IMR-90 (cell line): ENCODE measurements at regions not wholly inside any gene's neighbourhood (a gene's known extent, or its start where the extent isn't known, plus 50 kb on each side); places are given as distances from the start of the nearest gene placed in this dataset.

Experiments used
- CHD1 ChIP-seq: IDR thresholded peaks from 2 replicates; pipeline ENCODE4 v1.6.1; 2012; ENCODE audit warnings: low read depth, low read length, improper control_type of control experiment
- FOS ChIP-seq: fragments of 150-350 bp; IDR thresholded peaks from 2 replicates; pipeline ENCODE4 v1.6.1; 2016; ENCODE audit warnings: low read depth, low read length
- MAFK ChIP-seq: IDR thresholded peaks from 2 replicates; pipeline ENCODE4 v1.6.1; 2012; ENCODE audit warnings: low read depth, low read length, improper control_type of control experiment
- MXI1 ChIP-seq: IDR thresholded peaks from 2 replicates; pipeline ENCODE4 v1.6.1; 2012; ENCODE audit warnings: low read depth, mild to moderate bottlenecking, low read length, moderate library complexity, borderline replicate concordance
- NFE2L2 ChIP-seq: fragments of 150-350 bp; IDR thresholded peaks from 2 replicates; pipeline ENCODE4 v1.6.1; 2016; ENCODE audit warnings: low read depth, mild to moderate bottlenecking, low read length
- POLR2A ChIP-seq: IDR thresholded peaks from 2 replicates; pipeline ENCODE4 v1.6.1; 2012; ENCODE audit warnings: mild to moderate bottlenecking, low read depth, low read length
- RAD21 ChIP-seq: IDR thresholded peaks from 2 replicates; pipeline ENCODE4 v1.6.1; 2012; ENCODE audit warnings: low read length, improper control_type of control experiment
- RCOR1 ChIP-seq: IDR thresholded peaks from 2 replicates; pipeline ENCODE4 v1.6.1; 2012; ENCODE audit warnings: mild to moderate bottlenecking, low read length, improper control_type of control experiment; ENCODE audit not compliant: insufficient replicate concordance
- RFX5 ChIP-seq: IDR thresholded peaks from 2 replicates; pipeline ENCODE4 v1.8.0; 2012; ENCODE audit warnings: low read depth, mild to moderate bottlenecking, low read length, moderate library complexity
- SMC3 ChIP-seq: fragments of 150-350 bp; IDR thresholded peaks from 2 replicates; pipeline ENCODE4 v1.6.1; 2016; ENCODE audit warnings: low read depth, mild to moderate bottlenecking, antibody characterized with exemption, low read length, moderate library complexity
- TF ChIP-seq, protein P1 (sequence below): fragments of 150-350 bp; IDR thresholded peaks from 2 replicates; pipeline ENCODE4 v1.6.1; 2017; ENCODE audit warnings: mild to moderate bottlenecking, antibody characterized with exemption, low read length, low read depth
- TF ChIP-seq, protein P2 (sequence below): conservative IDR thresholded peaks from 2 replicates; pipeline ENCODE4 v1.5.1; 2012; ENCODE audit warnings: mild to moderate bottlenecking, low read depth, low read length, improper control_type of control experiment
- TF ChIP-seq, protein P3 (sequence below): fragments of 150-350 bp; IDR thresholded peaks from 2 replicates; pipeline ENCODE4 v1.6.1; 2016; ENCODE audit warnings: low read depth, mild to moderate bottlenecking, low read length, moderate library complexity, borderline replicate concordance

DNA sequence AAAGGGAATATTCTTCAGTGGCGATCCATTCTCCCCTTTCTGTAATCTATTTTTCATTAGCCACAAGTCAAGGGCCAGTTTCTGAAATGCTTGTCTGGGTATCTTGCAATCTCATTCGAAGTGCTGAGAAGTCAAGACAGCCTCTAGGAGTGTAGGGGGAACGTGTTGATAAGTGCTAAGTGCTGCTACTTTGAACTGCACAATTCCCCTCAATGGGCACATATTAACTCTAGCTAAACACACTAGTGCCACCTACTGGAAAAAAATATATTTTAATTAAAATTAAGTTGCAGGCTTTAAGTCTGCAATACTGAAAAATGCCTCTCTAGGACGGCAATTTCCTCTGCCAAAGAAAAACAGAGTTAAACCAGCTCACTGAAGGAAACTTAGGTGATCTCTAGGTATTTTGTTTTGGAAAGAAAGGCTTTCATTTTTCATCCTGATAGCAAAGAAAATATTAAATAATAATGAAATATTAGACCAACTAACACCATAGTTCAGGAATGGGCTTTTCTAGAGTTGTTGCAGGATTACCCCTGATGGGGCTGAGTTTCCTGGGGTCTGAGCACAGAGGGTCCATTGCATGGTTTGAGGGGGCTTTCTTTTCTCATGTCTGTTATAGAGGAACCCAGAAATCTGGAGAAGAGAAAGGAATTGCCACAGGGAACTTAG lies 181.9 kb upstream of the KBTBD8 start:
- peak; percentile 93 for TF ChIP-seq SMC3
- TF ChIP-seq, protein P1, sequence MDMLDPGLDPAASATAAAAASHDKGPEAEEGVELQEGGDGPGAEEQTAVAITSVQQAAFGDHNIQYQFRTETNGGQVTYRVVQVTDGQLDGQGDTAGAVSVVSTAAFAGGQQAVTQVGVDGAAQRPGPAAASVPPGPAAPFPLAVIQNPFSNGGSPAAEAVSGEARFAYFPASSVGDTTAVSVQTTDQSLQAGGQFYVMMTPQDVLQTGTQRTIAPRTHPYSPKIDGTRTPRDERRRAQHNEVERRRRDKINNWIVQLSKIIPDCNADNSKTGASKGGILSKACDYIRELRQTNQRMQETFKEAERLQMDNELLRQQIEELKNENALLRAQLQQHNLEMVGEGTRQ, result no peak
- TF ChIP-seq CHD1, result no peak
- TF ChIP-seq POLR2A, result no peak
- TF ChIP-seq, protein P2, sequence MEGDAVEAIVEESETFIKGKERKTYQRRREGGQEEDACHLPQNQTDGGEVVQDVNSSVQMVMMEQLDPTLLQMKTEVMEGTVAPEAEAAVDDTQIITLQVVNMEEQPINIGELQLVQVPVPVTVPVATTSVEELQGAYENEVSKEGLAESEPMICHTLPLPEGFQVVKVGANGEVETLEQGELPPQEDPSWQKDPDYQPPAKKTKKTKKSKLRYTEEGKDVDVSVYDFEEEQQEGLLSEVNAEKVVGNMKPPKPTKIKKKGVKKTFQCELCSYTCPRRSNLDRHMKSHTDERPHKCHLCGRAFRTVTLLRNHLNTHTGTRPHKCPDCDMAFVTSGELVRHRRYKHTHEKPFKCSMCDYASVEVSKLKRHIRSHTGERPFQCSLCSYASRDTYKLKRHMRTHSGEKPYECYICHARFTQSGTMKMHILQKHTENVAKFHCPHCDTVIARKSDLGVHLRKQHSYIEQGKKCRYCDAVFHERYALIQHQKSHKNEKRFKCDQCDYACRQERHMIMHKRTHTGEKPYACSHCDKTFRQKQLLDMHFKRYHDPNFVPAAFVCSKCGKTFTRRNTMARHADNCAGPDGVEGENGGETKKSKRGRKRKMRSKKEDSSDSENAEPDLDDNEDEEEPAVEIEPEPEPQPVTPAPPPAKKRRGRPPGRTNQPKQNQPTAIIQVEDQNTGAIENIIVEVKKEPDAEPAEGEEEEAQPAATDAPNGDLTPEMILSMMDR, result peak; percentile 73
- TF ChIP-seq, protein P3, sequence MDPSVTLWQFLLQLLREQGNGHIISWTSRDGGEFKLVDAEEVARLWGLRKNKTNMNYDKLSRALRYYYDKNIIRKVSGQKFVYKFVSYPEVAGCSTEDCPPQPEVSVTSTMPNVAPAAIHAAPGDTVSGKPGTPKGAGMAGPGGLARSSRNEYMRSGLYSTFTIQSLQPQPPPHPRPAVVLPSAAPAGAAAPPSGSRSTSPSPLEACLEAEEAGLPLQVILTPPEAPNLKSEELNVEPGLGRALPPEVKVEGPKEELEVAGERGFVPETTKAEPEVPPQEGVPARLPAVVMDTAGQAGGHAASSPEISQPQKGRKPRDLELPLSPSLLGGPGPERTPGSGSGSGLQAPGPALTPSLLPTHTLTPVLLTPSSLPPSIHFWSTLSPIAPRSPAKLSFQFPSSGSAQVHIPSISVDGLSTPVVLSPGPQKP, result no peak
- TF ChIP-seq MXI1, result no peak
- TF ChIP-seq MAFK, result no peak
- no peak for TF ChIP-seq RCOR1
- TF ChIP-seq RFX5, result no peak
- TF ChIP-seq RAD21, result peak; percentile 92
- TF ChIP-seq FOS, result no peak
- no peak for TF ChIP-seq NFE2L2
